ENCODE measurements at regions not wholly inside any gene's neighbourhood (a gene's known extent, or its start where the extent isn't known, plus 50 kb on each side); places are given as distances from the start of the nearest gene placed in this dataset.

DNA sequence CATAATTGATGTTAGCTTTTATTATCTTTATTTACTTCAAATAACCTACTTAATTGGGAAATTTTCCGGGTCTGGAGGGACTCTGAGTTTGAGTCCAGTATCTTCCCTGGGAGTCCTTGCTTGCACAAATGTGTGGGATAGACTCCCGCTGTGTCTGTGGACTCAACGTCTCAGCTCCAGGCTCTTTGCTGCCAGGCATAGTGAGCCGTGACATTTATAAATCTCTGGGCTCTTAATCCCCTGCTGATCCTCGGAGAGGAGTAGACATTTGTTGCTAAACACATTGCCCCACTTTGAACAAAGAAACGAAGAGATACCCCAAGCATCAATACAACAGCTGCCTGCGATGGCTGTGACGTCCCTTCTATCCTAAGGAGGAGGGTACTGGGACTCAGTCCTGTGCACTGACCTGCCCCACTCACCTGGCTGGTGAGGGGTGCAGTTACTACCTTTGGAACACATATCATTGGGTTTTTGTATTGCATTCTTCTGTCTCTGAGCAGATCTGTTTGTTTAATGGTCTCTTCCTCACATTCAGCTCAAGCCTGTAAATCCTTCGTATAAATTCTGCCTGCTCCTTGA lies 316.9 kb downstream of the HAPSTR1 start:
- Histone ChIP-seq H2AFZ (ENCODE audit: low read depth, low read length, severe bottlenecking) (no peak overlapping the region), H3K27me3 (ENCODE audit: low read length) (no peaks in the 10 kb centered on the region), H3K4me3 (ENCODE audit: insufficient read depth, low read length, poor library complexity, severe bottlenecking) (no peak overlapping the region), H3K4me2 (ENCODE audit: low read depth, low read length, poor library complexity, severe bottlenecking) (no peak overlapping the region), H3F3A (ENCODE audit: insufficient read depth) (no peaks in the 10 kb centered on the region), H3K9me3 (ENCODE audit: insufficient read depth, low read length) (no peaks in the 10 kb centered on the region), H4K20me1 (ENCODE audit: low read depth, low read length) (no peaks in the 10 kb centered on the region), H3K36me3 (ENCODE audit: low read length) (no peaks in the 10 kb centered on the region), H3K79me2 (ENCODE audit: insufficient read depth, low read length) (no peaks in the 10 kb centered on the region), H3K9ac (ENCODE audit: low read length) (no peak overlapping the region), H3K27ac (ENCODE audit: low read depth, low read length) (no peak overlapping the region), H3K9me2 (replicated peaks; ENCODE audit: insufficient read depth, low read length) (no peaks in the 10 kb centered on the region)
- TF ChIP-seq CTCF (IDR thresholded peaks at IDR 0.05; ENCODE audit: insufficient read depth, low read length, poor library complexity, severe bottlenecking): no peak
- no peak for TF ChIP-seq EZH2phosphoT487 (conservative IDR thresholded peaks at IDR 0.05; ENCODE audit: low read length)

GRCh38 chr16:9409560-9410493 lies 318.4 kb downstream of the HAPSTR1 start:
- no peaks in the 10 kb centered on the region for H3K9me2 ChIP-seq (replicated peaks; ENCODE audit: insufficient read depth, low read length)
- H3K79me2 ChIP-seq (ENCODE audit: insufficient read depth, low read length): no peaks in the 10 kb centered on the region
- no peaks in the 10 kb centered on the region for H3F3A ChIP-seq (ENCODE audit: insufficient read depth)
- no peak overlapping the region for H3K9ac ChIP-seq (ENCODE audit: low read length)
- no peaks in the 10 kb centered on the region for H3K27me3 ChIP-seq (ENCODE audit: low read length)
- no peak overlapping the region for H2AFZ ChIP-seq (ENCODE audit: low read depth, low read length, severe bottlenecking)
- H3K4me2 ChIP-seq (ENCODE audit: low read depth, low read length, poor library complexity, severe bottlenecking): no peak overlapping the region
- no peak for TF ChIP-seq CTCF (IDR thresholded peaks at IDR 0.05; ENCODE audit: insufficient read depth, low read length, poor library complexity, severe bottlenecking)
- TF ChIP-seq EZH2phosphoT487 (conservative IDR thresholded peaks at IDR 0.05; ENCODE audit: low read length): no peak
- H3K4me3 ChIP-seq (ENCODE audit: insufficient read depth, low read length, poor library complexity, severe bottlenecking): no peak overlapping the region
- H3K36me3 ChIP-seq (ENCODE audit: low read length): no peaks in the 10 kb centered on the region
- no peaks in the 10 kb centered on the region for H4K20me1 ChIP-seq (ENCODE audit: low read depth, low read length)
- no peaks in the 10 kb centered on the region for H3K9me3 ChIP-seq (ENCODE audit: insufficient read depth, low read length)
- H3K27ac ChIP-seq (ENCODE audit: low read depth, low read length): no peak overlapping the region

DNA sequence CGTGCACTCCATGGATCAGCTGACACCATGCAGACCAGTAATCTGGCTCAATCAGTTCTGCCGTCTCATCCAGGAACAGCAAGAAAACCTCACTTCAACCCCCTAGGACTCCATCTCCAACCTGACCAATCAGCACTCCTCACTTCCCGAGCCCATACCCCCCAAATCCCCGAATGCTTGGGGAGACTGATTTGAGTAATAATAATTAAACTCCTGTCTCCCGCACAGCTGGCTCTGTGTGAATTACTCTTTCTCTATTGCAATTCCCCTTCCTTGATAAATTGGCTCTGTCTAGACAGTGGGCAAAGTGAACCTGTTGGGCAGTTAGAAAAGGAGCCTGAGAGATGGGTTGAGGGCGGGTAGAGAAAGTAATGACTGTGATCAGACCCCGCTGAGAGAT lies 320.0 kb downstream of the HAPSTR1 start:
- Histone ChIP-seq H3K9me2 (replicated peaks; ENCODE audit: insufficient read depth, low read length) (no peaks in the 10 kb centered on the region), H3K36me3 (ENCODE audit: low read length) (no peaks in the 10 kb centered on the region), H3K4me3 (ENCODE audit: insufficient read depth, low read length, poor library complexity, severe bottlenecking) (no peak overlapping the region), H2AFZ (ENCODE audit: low read depth, low read length, severe bottlenecking) (no peak overlapping the region), H3K27me3 (ENCODE audit: low read length) (no peaks in the 10 kb centered on the region), H3K9ac (ENCODE audit: low read length) (no peak overlapping the region), H3K4me2 (ENCODE audit: low read depth, low read length, poor library complexity, severe bottlenecking) (no peak overlapping the region), H4K20me1 (ENCODE audit: low read depth, low read length) (no peaks in the 10 kb centered on the region), H3K9me3 (ENCODE audit: insufficient read depth, low read length) (no peaks in the 10 kb centered on the region), H3F3A (ENCODE audit: insufficient read depth) (no peaks in the 10 kb centered on the region), H3K27ac (ENCODE audit: low read depth, low read length) (no peak overlapping the region), H3K79me2 (ENCODE audit: insufficient read depth, low read length) (no peaks in the 10 kb centered on the region)
- TF ChIP-seq CTCF (IDR thresholded peaks at IDR 0.05; ENCODE audit: insufficient read depth, low read length, poor library complexity, severe bottlenecking): no peak
